Stimulated activated CD4-positive, alpha-beta T cell treated with anti-CD3 and anti-CD28 coated beads, Interleukin-4, amount 100 ng/mL, for 48 hours (primary cell): ENCODE measurements at regions not wholly inside any gene's neighbourhood (a gene's known extent, or its start where the extent isn't known, plus 50 kb on each side); places are given as distances from the start of the nearest gene placed in this dataset.
A peak's percentile ranks its signal among the peaks of the same experiment; 100 is the strongest.
"Not testable (repeated sequence)": the region's sequence is repeated elsewhere in the genome, so short reads cannot be mapped to it uniquely, and the experiment has no call there.

Experiments
- DNase-seq, 2 donors: peaks; one replicate each; pipeline ENCODE4 v3.0.0-alpha.2; 2020; ENCODE audit warnings: low read depth in 2 of 2

GRCh38 chr2:11993749-11994148 is 247.3 kb downstream of the LPIN1 start:
- DNase-seq = no peak

DNA sequence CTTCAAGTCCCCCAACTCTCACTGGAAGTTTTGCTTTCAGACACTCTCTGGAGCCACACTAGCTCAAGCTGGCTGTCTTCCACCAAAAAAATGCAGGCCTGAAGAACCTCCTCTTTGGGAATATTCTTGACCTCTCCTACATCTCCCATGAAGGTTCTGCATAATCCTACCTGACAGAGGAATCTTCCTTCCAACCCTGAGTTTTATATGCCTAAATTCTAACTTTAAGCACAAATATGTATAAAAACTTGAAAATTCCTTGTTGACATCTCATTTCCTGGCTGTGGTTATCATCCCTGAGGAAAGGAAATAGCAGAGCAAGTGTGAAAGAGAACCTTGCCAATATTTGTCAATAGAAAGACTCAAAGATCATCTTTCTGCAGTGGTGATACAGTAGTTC is 249.0 kb downstream of the LPIN1 start:
- DNase-seq = no peak

DNA sequence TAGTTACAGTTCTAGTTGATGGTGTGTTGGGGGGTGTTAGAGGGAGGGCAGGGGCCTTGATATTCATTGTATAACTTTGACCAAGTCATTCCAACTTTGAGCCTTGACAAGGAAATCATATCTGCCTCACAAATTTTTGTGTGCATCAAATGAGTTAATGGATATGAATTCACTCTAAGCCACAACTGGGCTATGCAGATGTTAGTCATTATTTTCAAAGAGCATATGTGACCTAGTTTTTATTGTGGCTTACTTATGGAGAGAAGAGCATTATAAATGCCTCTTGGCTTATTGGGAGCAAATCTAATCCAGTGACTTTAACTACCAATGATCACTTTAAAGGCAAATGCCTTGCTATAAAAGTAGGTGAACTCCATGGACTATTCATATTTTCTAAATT is 250.2 kb downstream of the LPIN1 start:
- no peak for DNase-seq

DNA sequence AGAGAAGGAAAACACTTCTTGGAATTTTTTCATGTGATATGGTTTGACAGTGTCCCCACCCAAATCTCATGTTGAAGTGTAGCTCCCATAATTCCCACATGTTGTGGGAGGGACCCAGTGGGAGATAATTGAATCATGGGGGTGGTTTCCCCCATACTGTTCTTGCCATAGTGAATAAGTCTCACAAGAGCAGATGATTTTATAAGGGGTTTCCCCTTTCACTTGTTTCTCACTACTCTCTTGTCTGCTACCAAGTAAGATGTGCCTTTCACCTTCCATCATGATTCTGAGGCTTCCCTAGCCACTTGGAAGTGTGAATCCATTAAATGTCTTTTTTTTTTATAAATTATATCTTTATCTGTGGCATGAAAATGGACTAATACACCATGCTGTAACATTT is 250.7 kb downstream of the LPIN1 start:
- no peak for DNase-seq

- DNase-seq = no peak
These were observed 251.8 kb downstream of the LPIN1 start for GRCh38 chr2:11998218-11998617.

DNA sequence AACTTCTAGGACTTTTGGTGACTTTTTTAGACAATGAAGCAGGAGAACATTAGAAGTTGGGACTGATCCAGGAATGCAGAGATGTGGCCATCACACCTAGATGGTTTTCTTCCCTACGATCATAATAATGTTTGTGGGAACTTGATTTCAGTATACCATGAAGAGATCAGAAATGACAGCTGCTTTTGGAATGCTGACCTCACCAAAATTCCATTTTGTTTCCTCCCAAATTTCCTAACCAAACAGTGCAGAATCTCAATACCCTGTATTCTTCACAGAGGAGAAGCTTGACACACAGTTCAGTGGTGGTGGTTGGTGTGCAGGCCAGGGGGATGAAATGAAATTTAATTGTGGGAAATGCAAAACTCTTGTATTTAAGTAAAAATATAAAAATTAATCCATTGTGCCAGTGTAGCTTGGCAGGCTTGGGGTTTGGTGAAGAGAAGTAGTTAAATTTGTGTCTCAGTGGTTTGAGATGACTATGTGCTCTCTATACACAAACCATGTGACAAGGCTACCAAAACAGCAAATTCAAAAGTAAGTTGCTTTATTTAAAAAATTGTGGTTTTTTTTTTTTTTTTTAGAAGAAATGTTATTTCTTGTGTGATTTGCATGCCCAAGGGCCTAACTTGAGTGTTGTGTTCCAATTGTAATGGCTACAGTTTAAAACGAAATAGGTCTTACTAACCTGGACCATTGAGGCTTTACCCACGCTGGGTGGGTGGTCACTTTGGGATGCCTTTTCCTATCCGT is 252.4 kb downstream of the LPIN1 start:
- no peak for DNase-seq

DNA sequence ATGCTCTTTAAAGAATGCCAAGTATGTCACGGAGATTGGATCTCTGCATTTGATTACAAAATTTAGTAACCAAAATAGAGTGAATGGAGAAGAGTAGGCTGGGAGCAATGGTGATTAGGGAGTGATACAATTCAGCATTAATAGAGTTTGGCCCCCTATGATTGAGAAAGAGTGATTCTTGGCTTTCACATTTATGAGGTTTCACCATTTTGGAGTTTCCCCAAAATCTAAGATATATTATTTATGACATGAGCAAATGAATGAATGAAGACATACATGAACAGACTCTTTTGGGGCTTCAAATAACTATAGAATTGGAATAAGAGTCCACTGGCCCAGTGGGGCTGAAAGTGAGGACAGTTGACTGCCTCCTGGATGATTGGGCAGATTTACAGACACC is 255.2 kb downstream of the LPIN1 start:
- no peak for DNase-seq

- DNase-seq = no peak
These were observed 255.8 kb downstream of the LPIN1 start for GRCh38 chr2:12002215-12002614.

DNA sequence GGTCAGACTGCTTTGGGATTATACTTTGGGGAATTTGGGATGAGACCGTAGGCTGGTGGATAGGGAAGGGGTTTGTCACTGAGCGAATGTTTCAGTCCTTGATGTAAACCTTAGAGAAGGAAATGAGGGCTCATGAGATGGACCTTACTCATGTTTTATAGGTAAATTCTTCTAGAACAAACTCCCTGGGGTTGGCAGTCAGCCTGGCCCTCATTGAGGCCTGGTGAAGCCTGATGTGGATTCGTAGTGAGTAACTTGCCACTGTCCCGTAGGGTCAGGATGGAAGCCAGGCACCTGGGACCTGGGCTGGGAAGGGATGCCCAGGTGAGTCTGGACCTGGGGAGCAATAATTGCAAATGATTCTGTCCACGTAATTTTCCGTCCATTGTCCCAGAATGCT is 258.3 kb downstream of the LPIN1 start:
- no peak for DNase-seq

GRCh38 chr2:12005886-12006681 is 259.7 kb downstream of the LPIN1 start:
- DNase-seq = peak; percentile 33 to 61

DNA sequence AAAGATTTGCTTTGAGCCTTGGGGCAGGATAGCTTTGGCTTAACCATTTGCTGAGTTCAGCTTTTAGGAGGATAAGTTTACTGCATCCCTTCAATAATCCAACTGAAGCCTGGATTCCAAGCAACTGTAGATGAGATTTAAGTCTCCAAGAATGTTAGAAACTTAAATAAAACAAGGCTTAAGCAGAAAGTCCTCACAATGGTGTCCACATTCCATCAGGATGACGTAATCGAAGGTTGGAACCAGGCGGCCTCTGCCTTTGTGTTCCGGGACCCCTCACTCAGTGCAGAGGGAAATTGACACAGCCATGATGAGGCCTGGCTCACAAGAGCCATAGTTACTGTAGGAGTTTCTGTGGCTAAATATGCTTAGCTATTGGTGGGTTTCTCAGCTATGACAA is 260.4 kb downstream of the LPIN1 start:
- no peak for DNase-seq

- no peak for DNase-seq
These were observed 260.9 kb downstream of the LPIN1 start for GRCh38 chr2:12007282-12007681.

DNA sequence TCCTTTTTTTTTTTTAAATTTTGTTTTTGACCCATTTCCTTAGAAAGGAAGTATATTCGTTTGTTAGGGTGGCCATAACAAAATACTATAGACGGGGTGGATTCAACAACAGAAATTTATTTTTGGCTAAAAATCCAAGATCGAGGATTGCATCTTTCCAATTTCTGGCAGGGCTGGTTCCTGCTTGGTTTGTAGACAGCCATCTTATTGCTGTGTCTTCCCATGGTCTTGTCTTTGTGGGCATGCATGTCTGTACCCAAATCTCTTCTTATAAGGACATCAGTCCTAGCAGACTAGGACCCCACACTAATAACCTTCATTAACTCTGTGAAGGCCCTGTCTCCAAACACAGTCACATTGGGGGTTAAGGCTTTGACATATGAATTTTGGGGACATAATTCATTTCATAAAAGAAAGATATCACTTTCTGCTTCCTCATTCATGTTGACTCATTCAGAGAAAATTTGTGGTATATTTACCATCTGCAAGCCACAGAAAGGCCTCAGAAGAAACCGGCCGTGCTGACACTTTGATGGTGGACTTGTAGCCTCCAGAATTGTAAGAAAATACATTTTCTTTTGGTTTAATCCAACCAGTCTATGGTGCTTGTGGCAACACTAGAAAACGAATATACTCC is 262.1 kb downstream of the LPIN1 start:
- DNase-seq = no peak

GRCh38 chr2:12009323-12009905 is 263.0 kb downstream of the LPIN1 start:
- DNase-seq = no peak

DNA sequence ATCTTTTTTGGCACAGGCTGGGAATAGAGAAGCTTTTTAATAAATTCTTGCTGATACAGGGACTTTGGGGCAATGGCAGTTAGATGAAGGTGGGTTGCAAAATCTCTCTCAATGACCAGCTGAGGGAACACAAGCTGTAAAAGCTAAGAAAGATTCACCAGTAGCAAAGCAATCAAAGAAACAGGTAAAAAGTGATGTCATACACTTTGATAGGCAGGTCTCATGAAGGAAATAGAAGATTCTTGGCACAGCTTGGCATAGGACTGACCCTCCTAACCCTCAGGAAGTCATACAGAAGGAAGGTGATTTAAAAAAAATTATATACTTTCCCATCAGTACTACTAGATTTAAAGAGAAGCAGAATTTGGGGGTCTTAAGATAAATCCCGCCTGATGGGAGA is 263.6 kb downstream of the LPIN1 start:
- no peak for DNase-seq

GRCh38 chr2:12010779-12011178 is 264.3 kb downstream of the LPIN1 start:
- DNase-seq = no peak

DNA sequence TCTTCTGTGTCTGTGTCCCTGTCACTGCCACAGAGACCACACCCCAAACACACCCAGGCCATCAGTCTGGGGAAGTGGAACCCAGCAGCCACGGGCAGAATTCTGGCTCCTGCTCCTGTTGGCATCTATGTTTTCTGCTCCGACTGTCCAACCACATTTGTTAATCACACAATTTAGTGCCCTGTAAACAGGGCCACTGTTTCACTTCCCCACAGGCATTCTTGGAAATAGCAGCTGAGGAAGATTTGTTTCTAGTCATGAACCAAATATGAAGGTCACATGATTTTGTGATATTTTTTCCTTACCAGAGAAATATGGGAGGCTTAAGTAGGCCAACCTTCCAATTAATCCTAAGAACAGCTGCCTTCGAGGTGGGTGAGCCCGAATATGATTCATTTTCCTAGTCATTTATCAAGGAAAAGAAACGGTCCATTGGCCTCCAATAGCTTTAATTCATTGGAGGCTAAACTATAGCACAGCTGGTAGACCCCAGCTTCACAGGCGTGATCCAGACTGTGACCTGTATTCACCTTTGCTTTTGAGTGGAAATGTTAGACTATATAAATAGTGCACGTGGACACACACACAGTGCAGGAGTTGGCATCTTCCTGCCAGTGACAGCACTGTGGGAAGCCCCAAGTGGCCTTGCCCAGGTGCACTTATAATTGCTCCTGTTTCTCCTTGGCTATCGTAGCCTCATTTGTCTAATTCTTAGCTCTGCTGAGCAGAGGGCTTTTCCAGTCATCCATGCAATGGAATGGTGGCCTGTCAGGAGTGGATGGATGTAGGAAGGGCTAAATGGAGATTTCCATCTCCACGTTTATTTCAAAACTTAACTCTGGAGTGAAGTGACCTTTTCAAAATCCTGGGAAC is 267.9 kb downstream of the LPIN1 start:
- DNase-seq = no peak

- no peak for DNase-seq
These were observed 271.2 kb downstream of the LPIN1 start for GRCh38 chr2:12017499-12018157.

GRCh38 chr2:12018726-12019125 is 272.3 kb downstream of the LPIN1 start:
- DNase-seq = not testable (repeated sequence)

GRCh38 chr2:12020833-12021469 is 274.5 kb downstream of the LPIN1 start:
- no peak for DNase-seq
